ENCODE measurements at regions not wholly inside any gene's neighbourhood (a gene's known extent, or its start where the extent isn't known, plus 50 kb on each side); places are given as distances from the start of the nearest gene placed in this dataset.

GRCh38 chrX:6890544-6891261 lies 256.8 kb upstream of the STS start:
- Histone ChIP-seq H3K4me3 (no peak overlapping the region), H3K27me3 (no peaks in the 10 kb centered on the region), H3K36me3 (replicated peaks in 1 of 2) (no peaks in the 10 kb centered on the region), H3K27ac (no peak overlapping the region), H3K4me1 (replicated peaks in 1 of 2) (no peaks in the 10 kb centered on the region), H3K9me3 (replicated peaks in 1 of 3) (no peaks in the 10 kb centered on the region)
- TF ChIP-seq POLR2A (IDR thresholded peaks at IDR 0.05) (no peak), CTCF (IDR thresholded peaks at IDR 0.05) (no peak)
- WGBS, 4 donors, result 72 to 94% (median 86%) methylated on average over 3 of the region's 3 CpGs
- intact Hi-C loops (cut with DNase I), result no loop called here
- DNase-seq, result no peak

GRCh38 chrX:6885909-6886308 lies 261.6 kb upstream of the STS start:
- no peaks in the 10 kb centered on the region for H3K4me1 ChIP-seq (replicated peaks in 1 of 2)
- intact Hi-C loops (cut with DNase I), result no loop called here
- 75 to 88% (median 79%) methylated on average over 2 of the region's 2 CpGs for WGBS, 4 donors

GRCh38 chrX:6885396-6885795 lies 262.1 kb upstream of the STS start:
- WGBS, 4 donors, result 69 to 100% (median 77%) methylated on average over 1 to 2 of the region's 2 CpGs
- H3K36me3 ChIP-seq (replicated peaks in 1 of 2), result no peaks in the 10 kb centered on the region
- H3K4me1 ChIP-seq (replicated peaks in 1 of 2), result no peaks in the 10 kb centered on the region
- DNase-seq, result no peak
- no peak overlapping the region for H3K4me3 ChIP-seq
- intact Hi-C loops (cut with DNase I), result no loop called here
- no peaks in the 10 kb centered on the region for H3K9me3 ChIP-seq (replicated peaks in 1 of 3)
- no peaks in the 10 kb centered on the region for H3K27me3 ChIP-seq
- H3K27ac ChIP-seq, result no peak overlapping the region
- TF ChIP-seq POLR2A (IDR thresholded peaks at IDR 0.05), result no peak
- no peak for TF ChIP-seq CTCF (IDR thresholded peaks at IDR 0.05)

More at GRCh38 chrX:6885909-6886308, 261.6 kb upstream of the STS start:
- no peak overlapping the region for H3K27ac ChIP-seq
- no peaks in the 10 kb centered on the region for H3K27me3 ChIP-seq
- TF ChIP-seq POLR2A (IDR thresholded peaks at IDR 0.05) (no peak), CTCF (IDR thresholded peaks at IDR 0.05) (no peak)
- H3K4me3 ChIP-seq, result no peak overlapping the region
- H3K9me3 ChIP-seq (replicated peaks in 1 of 3), result no peaks in the 10 kb centered on the region
- no peaks in the 10 kb centered on the region for H3K36me3 ChIP-seq (replicated peaks in 1 of 2)
- DNase-seq, result no peak

- DNase-seq, result no peak
- WGBS, 4 donors, result 71 to 81% (median 78%) methylated on average over 5 of the region's 5 CpGs
- Histone ChIP-seq H3K27ac (no peak overlapping the region), H3K4me1 (replicated peaks in 1 of 2) (no peaks in the 10 kb centered on the region), H3K9me3 (replicated peaks in 1 of 3) (no peaks in the 10 kb centered on the region), H3K4me3 (no peak overlapping the region), H3K36me3 (replicated peaks in 1 of 2) (no peaks in the 10 kb centered on the region), H3K27me3 (no peaks in the 10 kb centered on the region)
- no peak for TF ChIP-seq CTCF (IDR thresholded peaks at IDR 0.05)
- TF ChIP-seq POLR2A (IDR thresholded peaks at IDR 0.05), result no peak
- intact Hi-C loops (cut with DNase I), result no loop called here
Observed at GRCh38 chrX:6861456-6861855, 286.1 kb upstream of the STS start.

Measured in adrenal gland (tissue), 9 donors.